ENCODE measurements at regions not wholly inside any gene's neighbourhood (a gene's known extent, or its start where the extent isn't known, plus 50 kb on each side); places are given as distances from the start of the nearest gene placed in this dataset.

GRCh38 chr7:84605301-84605700 is 410.7 kb upstream of the SEMA3A start:
- Histone ChIP-seq H3K4me3 (no peak overlapping the region), H3K36me3 (no peaks in the 10 kb centered on the region), H3K9me3 (peaks cover 0 to 4% (median 0%) of the 10 kb centered on the region in 4 donors), H3K27me3 (no peaks in the 10 kb centered on the region), H3K4me1 (no peaks in the 10 kb centered on the region), H3K27ac (no peak overlapping the region)
- WGBS, 2 donors = 75 to 79% methylated on average over 2 of the region's 2 CpGs
- TF ChIP-seq POLR2AphosphoS5 (IDR thresholded peaks at IDR 0.05) = no peak
- no peak for TF ChIP-seq POLR2A (IDR thresholded peaks at IDR 0.05)
- TF ChIP-seq, protein P1, sequence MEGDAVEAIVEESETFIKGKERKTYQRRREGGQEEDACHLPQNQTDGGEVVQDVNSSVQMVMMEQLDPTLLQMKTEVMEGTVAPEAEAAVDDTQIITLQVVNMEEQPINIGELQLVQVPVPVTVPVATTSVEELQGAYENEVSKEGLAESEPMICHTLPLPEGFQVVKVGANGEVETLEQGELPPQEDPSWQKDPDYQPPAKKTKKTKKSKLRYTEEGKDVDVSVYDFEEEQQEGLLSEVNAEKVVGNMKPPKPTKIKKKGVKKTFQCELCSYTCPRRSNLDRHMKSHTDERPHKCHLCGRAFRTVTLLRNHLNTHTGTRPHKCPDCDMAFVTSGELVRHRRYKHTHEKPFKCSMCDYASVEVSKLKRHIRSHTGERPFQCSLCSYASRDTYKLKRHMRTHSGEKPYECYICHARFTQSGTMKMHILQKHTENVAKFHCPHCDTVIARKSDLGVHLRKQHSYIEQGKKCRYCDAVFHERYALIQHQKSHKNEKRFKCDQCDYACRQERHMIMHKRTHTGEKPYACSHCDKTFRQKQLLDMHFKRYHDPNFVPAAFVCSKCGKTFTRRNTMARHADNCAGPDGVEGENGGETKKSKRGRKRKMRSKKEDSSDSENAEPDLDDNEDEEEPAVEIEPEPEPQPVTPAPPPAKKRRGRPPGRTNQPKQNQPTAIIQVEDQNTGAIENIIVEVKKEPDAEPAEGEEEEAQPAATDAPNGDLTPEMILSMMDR (IDR thresholded peaks at IDR 0.05) = no peak
- no peak for TF ChIP-seq EP300 (IDR thresholded peaks at IDR 0.05)
- no peak for DNase-seq
- intact Hi-C loops (cut with DNase I) = no loop called here

- TF ChIP-seq POLR2A (IDR thresholded peaks at IDR 0.05) (no peak), POLR2AphosphoS5 (IDR thresholded peaks at IDR 0.05) (no peak), EP300 (IDR thresholded peaks at IDR 0.05) (no peak)
- TF ChIP-seq, protein P1 (IDR thresholded peaks at IDR 0.05) = no peak
- no peak for DNase-seq
- no peaks in the 10 kb centered on the region for H3K36me3 ChIP-seq
- no peak overlapping the region for H3K4me3 ChIP-seq
- no peaks in the 10 kb centered on the region for H3K27me3 ChIP-seq
- H3K27ac ChIP-seq = no peak overlapping the region
- WGBS, 2 donors = 72 to 89% methylated on average over 5 of the region's 5 CpGs
- no peaks in the 10 kb centered on the region for H3K4me1 ChIP-seq
- intact Hi-C loops (cut with DNase I) = no loop called here
- H3K9me3 ChIP-seq = peaks cover 0 to 4% (median 0%) of the 10 kb centered on the region in 4 donors
Observed at GRCh38 chr7:84603545-84603944, 409.0 kb upstream of the SEMA3A start.

GRCh38 chr7:84595026-84595425 is 400.4 kb upstream of the SEMA3A start:
- no peak for TF ChIP-seq POLR2A (IDR thresholded peaks at IDR 0.05)
- no peak for TF ChIP-seq POLR2AphosphoS5 (IDR thresholded peaks at IDR 0.05)
- TF ChIP-seq, protein P1 (IDR thresholded peaks at IDR 0.05) = no peak
- no peak for TF ChIP-seq EP300 (IDR thresholded peaks at IDR 0.05)
- Histone ChIP-seq H3K4me1 (no peaks in the 10 kb centered on the region), H3K36me3 (no peaks in the 10 kb centered on the region), H3K4me3 (no peak overlapping the region), H3K27ac (no peak overlapping the region), H3K9me3 (no peaks in the 10 kb centered on the region), H3K27me3 (no peaks in the 10 kb centered on the region)
- intact Hi-C loops (cut with DNase I) = no loop called here
- DNase-seq = no peak
- WGBS, 2 donors = 73 to 85% methylated on average over 4 of the region's 4 CpGs

DNA sequence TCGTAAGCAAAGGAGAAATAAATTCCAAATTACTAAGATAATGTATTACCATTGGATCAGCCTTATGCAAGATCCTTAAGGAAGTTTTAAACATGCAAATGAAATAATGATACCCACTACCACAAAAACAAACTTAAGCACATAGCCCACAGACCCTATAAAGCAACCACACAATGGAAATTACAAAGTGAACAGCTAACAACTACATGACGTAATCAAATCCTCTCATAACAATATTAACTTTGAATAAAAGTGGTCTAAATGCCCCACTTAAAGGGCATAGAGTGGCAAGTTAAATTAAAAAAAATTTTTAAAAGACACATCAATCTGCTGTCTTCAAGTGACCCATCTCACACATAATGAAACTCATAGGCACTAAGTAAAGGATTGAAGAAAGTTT is 397.3 kb upstream of the SEMA3A start:
- H3K27me3 ChIP-seq = no peaks in the 10 kb centered on the region
- 93 to 95% methylated on average over 2 of the region's 2 CpGs for WGBS, 2 donors
- no peak for DNase-seq

More for the DNA sequence above, 397.3 kb upstream of the SEMA3A start:
- H3K27ac ChIP-seq = no peak overlapping the region
- H3K9me3 ChIP-seq = no peaks in the 10 kb centered on the region
- intact Hi-C loops (cut with DNase I) = no loop called here
- H3K4me3 ChIP-seq = no peak overlapping the region
- H3K36me3 ChIP-seq = no peaks in the 10 kb centered on the region
- H3K4me1 ChIP-seq = no peaks in the 10 kb centered on the region
- TF ChIP-seq POLR2AphosphoS5 (IDR thresholded peaks at IDR 0.05) = no peak
- TF ChIP-seq EP300 (IDR thresholded peaks at IDR 0.05) = no peak
- no peak for TF ChIP-seq POLR2A (IDR thresholded peaks at IDR 0.05)
- TF ChIP-seq, protein P1 (IDR thresholded peaks at IDR 0.05) = no peak
